ENCODE measurements at regions not wholly inside any gene's neighbourhood (a gene's known extent, or its start where the extent isn't known, plus 50 kb on each side); places are given as distances from the start of the nearest gene placed in this dataset.

GRCh38 chr1:242747233-242747632 is 222.7 kb upstream of the PLD5 start:
- TF ChIP-seq, protein P1, sequence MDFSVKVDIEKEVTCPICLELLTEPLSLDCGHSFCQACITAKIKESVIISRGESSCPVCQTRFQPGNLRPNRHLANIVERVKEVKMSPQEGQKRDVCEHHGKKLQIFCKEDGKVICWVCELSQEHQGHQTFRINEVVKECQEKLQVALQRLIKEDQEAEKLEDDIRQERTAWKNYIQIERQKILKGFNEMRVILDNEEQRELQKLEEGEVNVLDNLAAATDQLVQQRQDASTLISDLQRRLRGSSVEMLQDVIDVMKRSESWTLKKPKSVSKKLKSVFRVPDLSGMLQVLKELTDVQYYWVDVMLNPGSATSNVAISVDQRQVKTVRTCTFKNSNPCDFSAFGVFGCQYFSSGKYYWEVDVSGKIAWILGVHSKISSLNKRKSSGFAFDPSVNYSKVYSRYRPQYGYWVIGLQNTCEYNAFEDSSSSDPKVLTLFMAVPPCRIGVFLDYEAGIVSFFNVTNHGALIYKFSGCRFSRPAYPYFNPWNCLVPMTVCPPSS (IDR thresholded peaks at IDR 0.05): no peak
- TF ChIP-seq, protein P2, sequence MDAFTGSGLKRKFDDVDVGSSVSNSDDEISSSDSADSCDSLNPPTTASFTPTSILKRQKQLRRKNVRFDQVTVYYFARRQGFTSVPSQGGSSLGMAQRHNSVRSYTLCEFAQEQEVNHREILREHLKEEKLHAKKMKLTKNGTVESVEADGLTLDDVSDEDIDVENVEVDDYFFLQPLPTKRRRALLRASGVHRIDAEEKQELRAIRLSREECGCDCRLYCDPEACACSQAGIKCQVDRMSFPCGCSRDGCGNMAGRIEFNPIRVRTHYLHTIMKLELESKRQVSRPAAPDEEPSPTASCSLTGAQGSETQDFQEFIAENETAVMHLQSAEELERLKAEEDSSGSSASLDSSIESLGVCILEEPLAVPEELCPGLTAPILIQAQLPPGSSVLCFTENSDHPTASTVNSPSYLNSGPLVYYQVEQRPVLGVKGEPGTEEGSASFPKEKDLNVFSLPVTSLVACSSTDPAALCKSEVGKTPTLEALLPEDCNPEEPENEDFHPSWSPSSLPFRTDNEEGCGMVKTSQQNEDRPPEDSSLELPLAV (CRISPR knock-in tag; conservative IDR thresholded peaks at IDR 0.05; ENCODE audit: low read depth): no peak
- TF ChIP-seq, protein P3, sequence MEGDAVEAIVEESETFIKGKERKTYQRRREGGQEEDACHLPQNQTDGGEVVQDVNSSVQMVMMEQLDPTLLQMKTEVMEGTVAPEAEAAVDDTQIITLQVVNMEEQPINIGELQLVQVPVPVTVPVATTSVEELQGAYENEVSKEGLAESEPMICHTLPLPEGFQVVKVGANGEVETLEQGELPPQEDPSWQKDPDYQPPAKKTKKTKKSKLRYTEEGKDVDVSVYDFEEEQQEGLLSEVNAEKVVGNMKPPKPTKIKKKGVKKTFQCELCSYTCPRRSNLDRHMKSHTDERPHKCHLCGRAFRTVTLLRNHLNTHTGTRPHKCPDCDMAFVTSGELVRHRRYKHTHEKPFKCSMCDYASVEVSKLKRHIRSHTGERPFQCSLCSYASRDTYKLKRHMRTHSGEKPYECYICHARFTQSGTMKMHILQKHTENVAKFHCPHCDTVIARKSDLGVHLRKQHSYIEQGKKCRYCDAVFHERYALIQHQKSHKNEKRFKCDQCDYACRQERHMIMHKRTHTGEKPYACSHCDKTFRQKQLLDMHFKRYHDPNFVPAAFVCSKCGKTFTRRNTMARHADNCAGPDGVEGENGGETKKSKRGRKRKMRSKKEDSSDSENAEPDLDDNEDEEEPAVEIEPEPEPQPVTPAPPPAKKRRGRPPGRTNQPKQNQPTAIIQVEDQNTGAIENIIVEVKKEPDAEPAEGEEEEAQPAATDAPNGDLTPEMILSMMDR (CRISPR knock-in tag; IDR thresholded peaks at IDR 0.05): no peak
